ENCODE measurements at regions not wholly inside any gene's neighbourhood (a gene's known extent, or its start where the extent isn't known, plus 50 kb on each side); places are given as distances from the start of the nearest gene placed in this dataset.
"Not testable (repeated sequence)": the region's sequence is repeated elsewhere in the genome, so short reads cannot be mapped to it uniquely, and the experiment has no call there.

- DNase-seq = no peak
Measured at GRCh38 chr12:59517522-59517921, 78.3 kb upstream of the SLC16A7 start.

- no peak for DNase-seq
Measured at GRCh38 chr12:59500915-59501314, 94.9 kb upstream of the SLC16A7 start.

GRCh38 chr12:59500335-59500734 lies 95.5 kb upstream of the SLC16A7 start:
- DNase-seq = no peak

GRCh38 chr12:59499774-59500173 lies 96.1 kb upstream of the SLC16A7 start:
- no peak for DNase-seq

GRCh38 chr12:59494617-59495016 lies 101.2 kb upstream of the SLC16A7 start:
- DNase-seq = no peak

- DNase-seq = no peak
Measured at GRCh38 chr12:59491877-59492276, 104.0 kb upstream of the SLC16A7 start.

GRCh38 chr12:59486827-59487226 lies 109.0 kb upstream of the SLC16A7 start:
- DNase-seq = no peak

- DNase-seq = no peak
Measured at GRCh38 chr12:59484575-59484974, 111.3 kb upstream of the SLC16A7 start.

- DNase-seq = not testable (repeated sequence)
Measured at GRCh38 chr12:59474236-59474635, 121.6 kb upstream of the SLC16A7 start.

GRCh38 chr12:59472273-59472672 lies 123.6 kb upstream of the SLC16A7 start:
- DNase-seq = no peak

- no peak for DNase-seq
Measured at GRCh38 chr12:59459966-59460660, 135.7 kb upstream of the SLC16A7 start.

GRCh38 chr12:59453475-59453874 lies 142.4 kb upstream of the SLC16A7 start:
- DNase-seq = no peak

GRCh38 chr12:59452746-59453145 lies 143.1 kb upstream of the SLC16A7 start:
- DNase-seq = no peak

GRCh38 chr12:59452259-59452658 lies 143.6 kb upstream of the SLC16A7 start:
- DNase-seq = no peak

- no peak for DNase-seq
Measured at GRCh38 chr12:59446116-59446515, 149.7 kb upstream of the SLC16A7 start.

- no peak for DNase-seq
Measured at GRCh38 chr12:59444932-59445331, 150.9 kb upstream of the SLC16A7 start.

- no peak for DNase-seq
Measured at GRCh38 chr12:59432057-59432456, 163.8 kb upstream of the SLC16A7 start.

GRCh38 chr12:59431266-59431665 lies 164.6 kb upstream of the SLC16A7 start:
- DNase-seq = peak; percentile 3

GRCh38 chr12:59429766-59430165 lies 166.1 kb upstream of the SLC16A7 start:
- DNase-seq = no peak

- DNase-seq = no peak
Measured at GRCh38 chr12:59425798-59426197, 170.0 kb upstream of the SLC16A7 start.

- not testable (repeated sequence) for DNase-seq
Measured at GRCh38 chr12:59424666-59425065, 171.2 kb upstream of the SLC16A7 start.

- DNase-seq = no peak
Measured at GRCh38 chr12:59414051-59414450, 181.8 kb upstream of the SLC16A7 start.

- DNase-seq = no peak
Measured at GRCh38 chr12:59408431-59408830, 187.4 kb upstream of the SLC16A7 start.

- DNase-seq = no peak
Measured at GRCh38 chr12:59407799-59408198, 188.0 kb upstream of the SLC16A7 start.

GRCh38 chr12:59405992-59406391 lies 189.8 kb upstream of the SLC16A7 start:
- DNase-seq = no peak
